OCI-LY7 (cell line): ENCODE measurements at regions not wholly inside any gene's neighbourhood (a gene's known extent, or its start where the extent isn't known, plus 50 kb on each side); places are given as distances from the start of the nearest gene placed in this dataset.

Experiments
- EZH2phosphoT487 ChIP-seq: fragments of 200-600 bp; sonication (generic); IDR thresholded peaks from 2 replicates; pipeline ENCODE4 v1.6.1; 2018; ENCODE audit warnings: low read depth, borderline replicate concordance, mild to moderate bottlenecking, mixed run types, antibody characterized with exemption, low read length, moderate library complexity, mixed read lengths
- TF ChIP-seq, protein P1 (sequence below): fragments of 200-600 bp; sonication (generic); conservative IDR thresholded peaks from 2 replicates; pipeline ENCODE4 v1.5.1; 2014; ENCODE audit warnings: mild to moderate bottlenecking, antibody characterized with exemption, low read length, moderate library complexity, mixed read lengths

DNA sequence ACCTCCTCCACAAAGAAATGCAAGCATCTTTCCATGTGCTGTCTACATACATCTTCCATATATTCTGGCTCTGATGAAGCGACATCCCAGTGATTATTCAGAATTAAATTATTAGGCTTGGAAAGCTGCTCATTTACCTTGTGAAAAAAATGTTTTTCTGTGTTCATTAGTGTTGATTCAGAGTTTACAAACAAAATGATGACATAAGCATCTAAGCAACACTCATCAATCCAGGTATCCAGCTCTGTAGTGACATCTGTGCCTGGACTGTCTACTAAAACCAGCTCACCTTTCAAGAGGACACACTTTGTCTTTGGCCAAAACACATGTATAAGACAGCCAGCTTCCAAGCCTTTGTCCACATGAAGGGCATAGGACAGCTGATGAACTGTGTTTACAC, 51.1 kb upstream of the SPATA31C2 start:
- no peak for TF ChIP-seq EZH2phosphoT487
- TF ChIP-seq, protein P1, sequence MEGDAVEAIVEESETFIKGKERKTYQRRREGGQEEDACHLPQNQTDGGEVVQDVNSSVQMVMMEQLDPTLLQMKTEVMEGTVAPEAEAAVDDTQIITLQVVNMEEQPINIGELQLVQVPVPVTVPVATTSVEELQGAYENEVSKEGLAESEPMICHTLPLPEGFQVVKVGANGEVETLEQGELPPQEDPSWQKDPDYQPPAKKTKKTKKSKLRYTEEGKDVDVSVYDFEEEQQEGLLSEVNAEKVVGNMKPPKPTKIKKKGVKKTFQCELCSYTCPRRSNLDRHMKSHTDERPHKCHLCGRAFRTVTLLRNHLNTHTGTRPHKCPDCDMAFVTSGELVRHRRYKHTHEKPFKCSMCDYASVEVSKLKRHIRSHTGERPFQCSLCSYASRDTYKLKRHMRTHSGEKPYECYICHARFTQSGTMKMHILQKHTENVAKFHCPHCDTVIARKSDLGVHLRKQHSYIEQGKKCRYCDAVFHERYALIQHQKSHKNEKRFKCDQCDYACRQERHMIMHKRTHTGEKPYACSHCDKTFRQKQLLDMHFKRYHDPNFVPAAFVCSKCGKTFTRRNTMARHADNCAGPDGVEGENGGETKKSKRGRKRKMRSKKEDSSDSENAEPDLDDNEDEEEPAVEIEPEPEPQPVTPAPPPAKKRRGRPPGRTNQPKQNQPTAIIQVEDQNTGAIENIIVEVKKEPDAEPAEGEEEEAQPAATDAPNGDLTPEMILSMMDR = no peak
